Neutrophil (primary cell): ENCODE measurements at regions not wholly inside any gene's neighbourhood (a gene's known extent, or its start where the extent isn't known, plus 50 kb on each side); places are given as distances from the start of the nearest gene placed in this dataset.

Experiments used
- H3K27ac ChIP-seq: fragments of 200-600 bp; sonication (generic); 2 replicates; pipeline ENCODE4 v1.5.1; 2016; ENCODE audit warnings: mild to moderate bottlenecking, moderate library complexity
- H3K27me3 ChIP-seq: fragments of 200-600 bp; sonication (generic); 2 replicates; pipeline ENCODE4 v1.6.0; 2016; ENCODE audit warnings: mild to moderate bottlenecking
- H3K36me3 ChIP-seq: fragments of 200-600 bp; sonication (generic); 2 replicates; pipeline ENCODE4 v1.5.1; 2017
- H3K4me1 ChIP-seq, 2 experiments: fragments of 200-600 bp in 1 of 2; sonication (generic) in 1 of 2; 1 replicate in 1 of 2; 2 replicates in 1 of 2; pipeline versions ENCODE4 v1.5.1 to v1.6.1; 2013 to 2016; ENCODE audit warnings: low read depth in 1 of 2, low read length in 1 of 2, mild to moderate bottlenecking in 1 of 2, moderate library complexity in 1 of 2; ENCODE audit not compliant: control insufficient read depth in 1 of 2, insufficient read depth in 1 of 2
- H3K4me3 ChIP-seq, 2 experiments: fragments of 200-600 bp in 1 of 2; sonication (generic) in 1 of 2; 1 replicate in 1 of 2; 2 replicates in 1 of 2; pipeline ENCODE4 v1.5.1; 2013 to 2016; ENCODE audit warnings: low read depth in 1 of 2, low read length in 1 of 2, mild to moderate bottlenecking in 1 of 2, moderate library complexity in 1 of 2
- H3K9me3 ChIP-seq: fragments of 200-600 bp; sonication (generic); 2 replicates; pipeline ENCODE4 v1.5.1; 2016
- CTCF ChIP-seq: fragments of 200-600 bp; sonication (generic); IDR thresholded peaks from 2 replicates; pipeline ENCODE4 v1.5.1; 2016; ENCODE audit warnings: antibody characterized with exemption

GRCh38 chr5:67474597-67475238 is 278.1 kb upstream of the CD180 start:
- Histone ChIP-seq H3K27ac (no peak overlapping the region), H3K4me3 (no peak overlapping the region), H3K27me3 (no peaks in the 10 kb centered on the region), H3K4me1 (no peaks in the 10 kb centered on the region), H3K9me3 (no peaks in the 10 kb centered on the region), H3K36me3 (no peaks in the 10 kb centered on the region)
- no peak for TF ChIP-seq CTCF

GRCh38 chr5:67467110-67467509 is 270.5 kb upstream of the CD180 start:
- H3K4me1 ChIP-seq = no peaks in the 10 kb centered on the region
- TF ChIP-seq CTCF = no peak
- H3K4me3 ChIP-seq = no peak overlapping the region
- no peaks in the 10 kb centered on the region for H3K36me3 ChIP-seq
- no peak overlapping the region for H3K27ac ChIP-seq
- H3K9me3 ChIP-seq = no peaks in the 10 kb centered on the region
- H3K27me3 ChIP-seq = no peaks in the 10 kb centered on the region

- no peak overlapping the region for H3K27ac ChIP-seq
- H3K4me3 ChIP-seq = no peak overlapping the region
- no peaks in the 10 kb centered on the region for H3K9me3 ChIP-seq
- no peaks in the 10 kb centered on the region for H3K36me3 ChIP-seq
- H3K27me3 ChIP-seq = no peaks in the 10 kb centered on the region
- TF ChIP-seq CTCF = no peak
- H3K4me1 ChIP-seq = no peaks in the 10 kb centered on the region
Measured at GRCh38 chr5:67465537-67466207, 269.1 kb upstream of the CD180 start.

GRCh38 chr5:67462147-67462546 is 265.5 kb upstream of the CD180 start:
- H3K4me1 ChIP-seq = no peaks in the 10 kb centered on the region
- H3K27ac ChIP-seq = no peak overlapping the region
- H3K9me3 ChIP-seq = no peaks in the 10 kb centered on the region
- no peak for TF ChIP-seq CTCF
- H3K4me3 ChIP-seq = no peak overlapping the region
- no peaks in the 10 kb centered on the region for H3K27me3 ChIP-seq
- no peaks in the 10 kb centered on the region for H3K36me3 ChIP-seq

GRCh38 chr5:67459253-67459652 is 262.7 kb upstream of the CD180 start:
- Histone ChIP-seq H3K27ac (no peak overlapping the region), H3K9me3 (no peaks in the 10 kb centered on the region), H3K27me3 (no peaks in the 10 kb centered on the region), H3K4me1 (no peaks in the 10 kb centered on the region), H3K36me3 (no peaks in the 10 kb centered on the region), H3K4me3 (no peak overlapping the region)
- no peak for TF ChIP-seq CTCF
